DND-41 (cell line): ENCODE measurements at regions not wholly inside any gene's neighbourhood (a gene's known extent, or its start where the extent isn't known, plus 50 kb on each side); places are given as distances from the start of the nearest gene placed in this dataset.

ENCODE experiments used
- ATAC-seq: fragments of 200-7000 bp; cut with Tn5 transposase; 3 replicates; pipeline ENCODE4 v1.9.1; 2021; ENCODE audit warnings: low read depth; ENCODE audit not compliant: insufficient read depth
- DNase-seq: peaks from one replicate; pipeline ENCODE4 v3.0.0-alpha.2; 2020
- H2AFZ ChIP-seq: 2 replicates; pipeline ENCODE4 v1.6.0; 2012; ENCODE audit warnings: low read depth, low read length
- H3K27ac ChIP-seq: 2 replicates; pipeline ENCODE4 v1.5.1; 2012; ENCODE audit warnings: low read length, inconsistent platforms
- H3K27me3 ChIP-seq: fragments of 200-600 bp; sonication (generic); 2 replicates; pipeline ENCODE4 v1.6.0; 2012; ENCODE audit warnings: low read length, mild to moderate bottlenecking, inconsistent platforms; ENCODE audit not compliant: insufficient read depth, poor library complexity
- H3K36me3 ChIP-seq: 2 replicates; pipeline ENCODE4 v1.5.1; 2012; ENCODE audit warnings: low read length, inconsistent platforms; ENCODE audit not compliant: insufficient read depth
- H3K4me1 ChIP-seq: 2 replicates; pipeline ENCODE4 v1.5.1; 2012; ENCODE audit warnings: mild to moderate bottlenecking, low read length; ENCODE audit not compliant: insufficient read depth
- H3K4me2 ChIP-seq: 2 replicates; pipeline ENCODE4 v1.6.0; 2012; ENCODE audit warnings: mild to moderate bottlenecking, moderate library complexity, low read length, inconsistent platforms; ENCODE audit not compliant: insufficient read depth
- H3K4me3 ChIP-seq, 2 experiments: fragments of 200-600 bp in 1 of 2; shearing (Covaris generic) in 1 of 2; 2 replicates each; pipeline ENCODE4 v1.5.1; 2012 to 2016; ENCODE audit warnings: inconsistent platforms in 2 of 2, low read length in 2 of 2, mild to moderate bottlenecking in 2 of 2, low read depth in 1 of 2, moderate library complexity in 1 of 2
- H3K79me2 ChIP-seq: 2 replicates; pipeline ENCODE4 v1.6.0; 2012; ENCODE audit warnings: low read length, inconsistent platforms; ENCODE audit not compliant: insufficient read depth
- H3K9ac ChIP-seq: 2 replicates; pipeline ENCODE4 v1.6.0; 2012; ENCODE audit warnings: low read depth, mild to moderate bottlenecking, inconsistent platforms, low read length, moderate library complexity
- H3K9me3 ChIP-seq: 2 replicates; pipeline ENCODE4 v1.5.1; 2012; ENCODE audit warnings: low read length, moderate library complexity, mild to moderate bottlenecking, inconsistent platforms; ENCODE audit not compliant: insufficient read depth, severe bottlenecking
- H4K20me1 ChIP-seq: 2 replicates; pipeline ENCODE4 v1.6.0; 2012; ENCODE audit warnings: low read length; ENCODE audit not compliant: insufficient read depth
- EZH2 ChIP-seq: IDR thresholded peaks from 3 replicates; pipeline ENCODE4 v1.6.1; 2012; ENCODE audit warnings: borderline replicate concordance, low read depth, mild to moderate bottlenecking, moderate library complexity, low read length, inconsistent platforms; ENCODE audit not compliant: severe bottlenecking
- TF ChIP-seq, protein P1 (sequence below): IDR thresholded peaks from 2 replicates; pipeline ENCODE4 v1.5.1; 2012; ENCODE audit warnings: borderline replicate concordance, low read length, moderate library complexity, mild to moderate bottlenecking; ENCODE audit not compliant: poor library complexity, severe bottlenecking; ENCODE audit errors: extremely low read depth

DNA sequence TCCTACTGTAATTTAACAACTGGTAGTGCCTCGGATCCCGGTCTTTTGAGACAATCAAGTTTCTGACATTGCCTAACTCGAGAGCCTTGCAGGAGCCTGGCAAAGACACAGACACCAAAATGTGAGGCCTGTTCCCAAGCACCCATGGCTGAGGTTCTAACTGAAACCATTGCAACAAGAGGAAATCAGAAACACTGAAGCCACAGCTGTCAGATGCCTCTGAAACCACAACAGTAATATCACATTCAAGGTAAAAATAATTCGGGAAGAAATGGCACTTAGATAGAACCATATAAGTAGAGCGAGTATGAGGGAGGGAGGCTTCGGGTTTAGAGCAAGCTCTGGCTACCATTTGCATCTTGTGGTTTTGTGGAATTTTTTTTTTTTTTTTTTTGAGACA is 285.9 kb downstream of the FBXO15 start:
- Histone ChIP-seq H3K36me3 (no peaks in the 10 kb centered on the region), H3K9me3 (peaks cover 2% of the 10 kb centered on the region), H3K4me2 (0 out of 2 replicates have a peak overlapping the region, but pooled peaks have one; percentile 15), H2AFZ (peak overlapping the region; percentile 36; the same call in 1 of the 2 replicates), H3K9ac (peak overlapping the region; percentile 5; the same call in 1 of the 2 replicates), H3K79me2 (no peaks in the 10 kb centered on the region), H3K27ac (peak overlapping the region; percentile 69), H3K4me3 (no peak overlapping the region), H3K4me1 (peaks cover 25% of the 10 kb centered on the region), H4K20me1 (no peaks in the 10 kb centered on the region), H3K27me3 (no peaks in the 10 kb centered on the region)
- DNase-seq (peak; percentile 54), ATAC-seq (peak; percentile 90)
- TF ChIP-seq EZH2: no peak
- TF ChIP-seq, protein P1, sequence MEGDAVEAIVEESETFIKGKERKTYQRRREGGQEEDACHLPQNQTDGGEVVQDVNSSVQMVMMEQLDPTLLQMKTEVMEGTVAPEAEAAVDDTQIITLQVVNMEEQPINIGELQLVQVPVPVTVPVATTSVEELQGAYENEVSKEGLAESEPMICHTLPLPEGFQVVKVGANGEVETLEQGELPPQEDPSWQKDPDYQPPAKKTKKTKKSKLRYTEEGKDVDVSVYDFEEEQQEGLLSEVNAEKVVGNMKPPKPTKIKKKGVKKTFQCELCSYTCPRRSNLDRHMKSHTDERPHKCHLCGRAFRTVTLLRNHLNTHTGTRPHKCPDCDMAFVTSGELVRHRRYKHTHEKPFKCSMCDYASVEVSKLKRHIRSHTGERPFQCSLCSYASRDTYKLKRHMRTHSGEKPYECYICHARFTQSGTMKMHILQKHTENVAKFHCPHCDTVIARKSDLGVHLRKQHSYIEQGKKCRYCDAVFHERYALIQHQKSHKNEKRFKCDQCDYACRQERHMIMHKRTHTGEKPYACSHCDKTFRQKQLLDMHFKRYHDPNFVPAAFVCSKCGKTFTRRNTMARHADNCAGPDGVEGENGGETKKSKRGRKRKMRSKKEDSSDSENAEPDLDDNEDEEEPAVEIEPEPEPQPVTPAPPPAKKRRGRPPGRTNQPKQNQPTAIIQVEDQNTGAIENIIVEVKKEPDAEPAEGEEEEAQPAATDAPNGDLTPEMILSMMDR: no peak

DNA sequence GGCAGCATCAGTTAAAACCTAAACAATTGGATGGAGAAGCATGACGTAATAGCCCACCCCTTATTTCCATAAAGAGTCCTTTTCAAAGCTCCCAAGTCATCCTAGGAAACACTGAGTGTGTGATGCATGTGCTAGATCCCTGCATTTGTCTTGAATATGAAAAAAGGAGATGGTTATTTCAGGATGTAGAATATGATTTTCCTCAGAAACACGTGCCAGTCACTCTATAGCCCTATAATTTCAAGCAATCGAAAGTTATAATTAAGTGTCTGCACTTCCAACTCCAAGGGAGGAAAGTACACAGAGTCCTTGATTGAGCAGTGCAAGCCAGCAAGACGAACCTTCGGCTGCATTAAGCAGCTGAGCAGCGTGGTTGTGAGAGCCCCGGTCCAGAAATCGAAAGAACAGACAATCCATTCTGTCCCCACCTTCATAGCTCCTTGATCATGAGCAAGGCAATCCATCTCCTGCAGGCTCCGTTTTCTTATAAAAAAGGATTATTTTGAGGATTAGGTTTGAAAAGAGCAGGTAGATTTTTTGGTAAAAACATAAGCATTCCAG is 287.7 kb downstream of the FBXO15 start:
- Histone ChIP-seq H3K4me3 (no peak overlapping the region), H3K79me2 (no peaks in the 10 kb centered on the region), H3K4me2 (no peak overlapping the region), H3K9ac (no peak overlapping the region), H3K27ac (no peak overlapping the region), H3K36me3 (no peaks in the 10 kb centered on the region), H2AFZ (no peak overlapping the region), H3K9me3 (peaks cover 2% of the 10 kb centered on the region), H3K27me3 (no peaks in the 10 kb centered on the region), H3K4me1 (peaks cover 25% of the 10 kb centered on the region), H4K20me1 (no peaks in the 10 kb centered on the region)
- ATAC-seq (no peak), DNase-seq (no peak)
- TF ChIP-seq, protein P1: no peak
- no peak for TF ChIP-seq EZH2

DNA sequence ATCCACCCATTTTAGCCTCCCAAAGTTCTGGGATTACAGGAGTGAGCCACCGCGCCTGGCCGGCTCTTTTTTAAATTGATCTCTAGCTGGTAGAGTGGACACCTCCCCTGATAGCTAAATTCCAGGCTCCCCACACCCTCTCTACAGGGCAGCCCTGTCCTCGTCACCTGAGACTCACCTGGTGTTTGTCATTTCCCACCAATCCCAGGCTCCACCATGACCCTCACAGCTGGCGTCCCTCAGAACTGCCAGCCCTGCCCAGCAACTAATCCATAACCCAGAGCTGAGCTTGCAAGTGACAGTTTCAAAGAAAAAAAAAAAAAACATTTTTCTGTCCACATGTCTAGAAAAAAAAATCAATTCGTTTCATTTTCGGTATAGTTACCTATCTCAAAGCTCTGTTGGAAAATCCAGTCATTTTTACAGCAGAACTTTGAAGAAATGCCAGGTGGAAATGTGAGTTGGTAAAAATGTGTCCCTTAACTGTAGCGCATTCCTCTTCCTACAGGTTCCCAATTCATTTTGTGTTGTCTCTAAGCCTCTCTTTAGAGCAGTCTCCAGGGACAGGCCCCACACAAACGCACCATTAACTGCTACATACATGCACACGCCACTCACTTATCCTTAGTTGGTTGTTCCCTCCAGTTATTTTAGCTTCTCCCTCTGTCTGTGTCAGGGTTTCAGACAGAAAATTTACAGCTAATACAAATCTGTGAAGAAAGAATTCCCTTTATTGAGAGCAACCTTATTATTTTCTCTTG is 294.7 kb downstream of the FBXO15 start:
- H3K36me3 ChIP-seq: no peaks in the 10 kb centered on the region
- no peaks in the 10 kb centered on the region for H3K4me1 ChIP-seq
- DNase-seq (no peak), ATAC-seq (no peak)
- H2AFZ ChIP-seq: no peak overlapping the region
- H3K4me2 ChIP-seq: no peak overlapping the region
- no peak overlapping the region for H3K27ac ChIP-seq
- no peak overlapping the region for H3K9ac ChIP-seq
- TF ChIP-seq, protein P1: no peak
- TF ChIP-seq EZH2: no peak
- H3K4me3 ChIP-seq: no peak overlapping the region
- no peaks in the 10 kb centered on the region for H4K20me1 ChIP-seq
- no peaks in the 10 kb centered on the region for H3K27me3 ChIP-seq
- no peaks in the 10 kb centered on the region for H3K79me2 ChIP-seq
- H3K9me3 ChIP-seq: no peaks in the 10 kb centered on the region
